Right renal cortex interstitium (tissue), 3 donors: ENCODE measurements at regions not wholly inside any gene's neighbourhood (a gene's known extent, or its start where the extent isn't known, plus 50 kb on each side); places are given as distances from the start of the nearest gene placed in this dataset.

Experiments
- DNase-seq, 3 donors: peaks; one replicate each; pipeline ENCODE4 v3.0.0-alpha.2; 2013; ENCODE audit warnings: low read depth in 3 of 3, low spot score in 2 of 3

- no peak for DNase-seq
Measured at GRCh38 chr2:18200771-18201170, 322.3 kb downstream of the KCNS3 start.

GRCh38 chr2:18198677-18199076 is 320.2 kb downstream of the KCNS3 start:
- no peak for DNase-seq

GRCh38 chr2:18194161-18194560 is 315.7 kb downstream of the KCNS3 start:
- no peak for DNase-seq

DNA sequence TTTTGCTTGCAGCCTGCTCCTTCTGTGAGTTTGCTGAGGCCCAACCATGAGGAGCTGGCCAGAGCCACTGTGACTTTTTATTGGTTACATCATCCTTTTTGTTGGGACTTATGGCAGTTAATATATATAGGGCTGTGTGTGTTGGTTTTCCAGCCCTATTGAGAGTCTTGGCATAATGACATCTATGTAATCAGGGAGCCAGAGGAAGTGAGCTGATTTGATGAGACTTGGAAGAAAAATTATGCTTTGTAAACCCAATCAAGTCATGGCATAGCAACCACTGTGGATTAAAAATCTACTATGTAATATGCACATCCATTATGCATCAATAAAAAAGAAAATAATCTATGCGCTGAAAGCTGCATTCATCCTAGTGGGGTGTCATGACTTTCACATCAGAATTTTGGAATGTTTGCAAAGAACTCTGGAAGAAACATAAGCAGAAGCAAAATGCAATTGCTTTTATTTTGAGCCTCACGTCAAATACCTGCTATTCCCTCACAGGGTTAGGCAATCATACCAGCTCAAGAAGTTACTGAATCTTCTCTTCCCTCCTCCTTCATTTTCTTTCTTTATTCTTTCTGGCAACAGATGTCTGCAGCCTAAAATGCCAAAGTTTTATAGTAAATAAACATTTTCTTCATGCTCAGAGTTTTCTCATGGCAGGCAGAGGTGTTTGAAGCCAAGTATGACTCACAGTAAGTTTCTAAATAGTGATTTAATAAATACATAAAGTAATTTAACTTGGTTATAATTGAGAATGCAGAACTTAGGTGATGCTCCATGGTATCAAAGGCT is 308.5 kb downstream of the KCNS3 start:
- DNase-seq: no peak

- DNase-seq: peak in 1 of 3 donors; percentile 6
Measured at GRCh38 chr2:18182861-18183260, 304.4 kb downstream of the KCNS3 start.

DNA sequence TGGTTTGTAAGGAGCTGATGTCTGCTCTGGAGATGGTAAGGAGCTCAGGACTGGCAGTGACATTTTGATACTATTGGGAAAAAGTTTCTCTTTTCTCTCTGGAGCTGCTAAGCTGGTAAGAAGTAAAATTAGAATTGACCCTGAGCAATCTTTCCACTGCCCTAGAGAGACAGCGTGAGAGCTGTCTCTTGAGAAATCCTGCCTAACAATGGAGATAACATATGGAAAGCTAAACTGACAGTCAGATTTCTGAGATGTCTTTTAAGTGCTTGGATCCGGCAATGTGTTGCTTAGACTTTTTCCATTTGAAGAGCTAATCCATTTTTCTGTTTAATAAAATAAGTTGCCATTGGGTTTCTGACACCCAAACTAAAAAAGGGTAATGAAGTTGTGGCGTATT is 302.4 kb downstream of the KCNS3 start:
- DNase-seq: no peak

DNA sequence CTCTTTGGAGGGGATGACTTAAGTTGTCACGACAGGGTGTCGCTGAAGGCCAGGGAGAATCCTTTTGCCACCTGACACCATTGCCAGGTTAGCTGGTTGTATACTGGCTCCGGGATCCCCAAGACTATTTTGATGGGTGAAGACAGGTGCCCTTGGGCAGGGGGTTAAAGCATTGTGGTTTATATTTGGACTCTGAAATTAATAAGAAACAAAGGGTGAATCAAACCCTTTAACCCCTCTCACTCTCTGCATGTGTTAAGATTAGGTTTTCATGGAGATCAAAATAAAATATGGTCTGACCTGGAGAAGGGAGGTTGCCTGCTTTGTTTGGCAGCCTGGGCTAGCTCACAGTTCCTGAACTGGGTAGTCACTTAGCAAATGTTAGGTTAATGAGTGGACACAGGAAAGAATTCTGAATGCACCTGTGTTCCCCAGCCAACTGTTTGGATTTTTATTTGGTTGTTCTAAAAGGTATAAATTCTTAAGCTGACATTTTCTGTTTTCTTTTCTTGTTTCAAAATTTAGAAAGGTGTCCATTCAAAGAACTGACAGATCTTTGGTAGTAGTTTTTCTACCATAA is 301.7 kb downstream of the KCNS3 start:
- DNase-seq: no peak

DNA sequence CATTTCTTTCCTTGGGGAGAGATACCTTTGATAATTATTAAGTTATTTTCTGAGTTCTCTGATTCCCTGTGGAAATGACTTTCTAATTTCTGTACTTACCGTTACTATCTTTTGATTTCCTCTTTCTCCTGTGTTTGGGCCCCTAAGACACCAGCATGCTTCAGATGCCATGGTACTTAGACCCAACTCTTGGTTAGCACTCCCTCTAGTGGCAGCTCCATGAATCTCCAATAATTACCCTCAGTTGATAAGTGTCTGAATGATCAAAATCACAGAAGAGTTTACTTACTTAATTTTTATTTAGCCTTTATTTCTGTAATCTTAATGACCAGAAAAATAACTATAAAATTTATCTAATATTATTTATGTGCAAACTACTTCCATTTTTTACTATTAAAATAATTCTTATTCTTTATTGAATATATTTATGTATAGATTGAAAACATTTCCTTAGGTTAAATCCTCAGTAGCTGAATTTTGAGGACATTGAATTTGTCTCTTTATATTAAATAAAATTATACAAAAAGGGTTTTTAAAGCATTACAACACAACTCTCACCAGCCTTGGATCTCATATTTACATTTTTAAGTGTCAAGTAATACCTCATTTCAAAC is 300.4 kb downstream of the KCNS3 start:
- DNase-seq: no peak

DNA sequence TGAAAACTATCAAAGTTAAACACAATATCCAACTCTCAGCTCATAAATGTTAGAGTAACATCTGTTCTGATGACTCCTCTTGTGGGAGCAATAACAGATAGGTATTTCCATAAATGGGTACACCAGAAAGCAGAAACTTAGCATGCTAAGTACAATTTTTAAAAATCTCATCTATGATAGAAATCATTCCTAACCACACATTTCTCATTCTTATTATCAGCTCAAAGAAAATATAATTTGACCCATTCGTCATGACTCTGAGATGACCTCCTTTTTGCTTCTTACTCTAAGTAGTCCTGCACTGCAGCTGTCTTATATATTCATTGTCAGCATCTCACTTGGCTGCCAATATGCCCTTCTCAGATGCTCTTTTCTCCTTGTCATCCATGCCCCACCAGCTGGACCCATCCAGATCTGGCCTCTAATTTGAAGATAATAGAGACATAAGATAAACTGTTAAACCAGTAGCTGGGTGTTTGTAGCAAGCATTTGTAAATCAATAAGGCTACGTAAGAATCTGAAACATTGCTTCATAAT is 298.3 kb downstream of the KCNS3 start:
- no peak for DNase-seq

- no peak for DNase-seq
Measured at GRCh38 chr2:18172607-18173006, 294.1 kb downstream of the KCNS3 start.

DNA sequence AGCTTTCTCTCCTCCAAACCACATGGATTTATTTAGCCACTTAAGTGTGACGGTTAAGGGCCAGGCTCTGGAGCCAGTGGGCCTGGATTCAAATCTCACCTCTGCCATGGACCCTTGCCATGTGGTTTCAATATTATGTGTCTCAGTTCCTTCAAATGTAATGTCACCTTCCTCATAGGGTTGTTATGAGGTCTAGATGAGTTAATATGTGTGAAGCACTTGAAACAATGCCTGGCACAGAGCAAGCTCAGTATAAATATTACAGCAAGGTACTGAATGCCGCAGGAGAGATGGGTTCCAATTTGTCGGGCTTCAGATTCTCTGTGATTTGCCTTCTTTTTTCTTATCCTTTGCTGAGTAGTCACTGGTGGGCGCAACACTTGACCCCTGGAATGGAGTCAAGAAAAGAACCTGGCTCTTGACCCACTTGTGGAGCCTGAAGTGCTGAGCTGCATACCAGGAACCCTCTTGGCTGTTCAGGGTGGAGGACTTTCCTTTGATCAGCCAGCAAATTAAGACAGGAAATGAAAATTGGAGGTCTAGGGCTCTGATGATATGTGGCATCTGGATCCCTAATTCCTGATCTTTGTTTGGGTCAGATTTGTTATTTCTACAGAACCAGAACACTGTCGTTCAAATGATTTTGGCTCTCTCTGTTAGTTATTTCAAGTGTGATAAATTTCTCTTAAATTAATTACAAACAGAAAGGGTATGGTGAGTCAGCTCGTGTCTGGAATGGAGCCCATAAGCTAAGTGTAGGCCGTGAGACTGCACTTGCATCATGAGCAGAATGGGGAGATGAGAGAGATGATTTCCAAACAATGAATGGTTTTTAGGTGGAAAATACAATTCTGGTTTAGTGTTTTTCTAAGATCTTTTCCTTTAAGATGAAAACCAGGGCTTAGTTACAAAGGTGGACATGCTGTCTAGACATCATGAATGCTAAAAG is 293.0 kb downstream of the KCNS3 start:
- DNase-seq: no peak

GRCh38 chr2:18170642-18171041 is 292.2 kb downstream of the KCNS3 start:
- DNase-seq: no peak

GRCh38 chr2:18169893-18170175 is 291.4 kb downstream of the KCNS3 start:
- no peak for DNase-seq

- DNase-seq: no peak
Measured at GRCh38 chr2:18169121-18169892, 290.8 kb downstream of the KCNS3 start.

- DNase-seq: no peak
Measured at GRCh38 chr2:18167871-18168270, 289.4 kb downstream of the KCNS3 start.

DNA sequence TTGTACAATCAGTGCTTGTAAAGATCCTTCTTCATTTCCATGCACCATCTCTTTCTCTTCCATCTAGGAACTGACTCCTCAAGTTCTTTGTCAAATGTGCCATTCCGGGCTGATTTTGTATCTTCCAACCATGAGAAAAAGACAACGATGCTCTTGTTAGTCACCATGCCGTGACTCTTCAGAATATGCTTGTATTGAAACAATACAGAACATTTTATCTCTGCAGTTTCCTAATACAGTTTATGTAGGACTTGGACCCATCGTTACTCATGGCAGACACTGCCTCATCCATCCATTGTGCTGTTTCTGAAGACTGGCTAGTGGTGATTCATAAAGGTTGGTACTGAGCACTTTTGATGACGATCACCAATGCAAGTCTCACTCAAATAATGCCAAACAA is 283.2 kb downstream of the KCNS3 start:
- no peak for DNase-seq

- DNase-seq: no peak
Measured at GRCh38 chr2:18159896-18160295, 281.4 kb downstream of the KCNS3 start.

GRCh38 chr2:18156421-18156820 is 278.0 kb downstream of the KCNS3 start:
- no peak for DNase-seq

GRCh38 chr2:18156002-18156401 is 277.5 kb downstream of the KCNS3 start:
- DNase-seq: no peak

DNA sequence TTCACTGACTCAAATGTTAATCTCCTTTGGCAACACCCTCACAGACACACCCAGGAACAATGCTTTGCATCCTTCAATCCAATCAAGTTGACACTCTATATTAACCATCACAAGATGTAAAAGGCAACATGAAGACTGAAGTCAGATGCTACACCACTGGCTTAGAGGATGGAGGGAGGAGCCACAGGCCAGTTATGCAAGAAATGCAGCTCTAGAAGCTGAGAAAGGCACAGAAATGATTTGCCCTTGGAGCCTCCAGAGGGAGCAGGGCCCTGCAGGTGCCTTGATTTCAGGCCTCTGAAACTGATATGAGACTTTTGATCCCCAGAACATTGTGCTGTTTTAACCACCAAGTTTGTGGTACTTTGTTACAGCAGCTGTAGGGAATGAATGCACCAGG is 276.3 kb downstream of the KCNS3 start:
- DNase-seq: no peak
